K562 (cell line): ENCODE measurements at regions not wholly inside any gene's neighbourhood (a gene's known extent, or its start where the extent isn't known, plus 50 kb on each side); places are given as distances from the start of the nearest gene placed in this dataset.

Experiments
- DDX20 ChIP-seq: fragments of 450-650 bp; IDR thresholded peaks from 2 replicates; pipeline ENCODE4 v1.6.1; 2016; ENCODE audit warnings: missing genetic modification characterization, low read depth, mild to moderate bottlenecking, missing compliant biosample characterization, moderate library complexity
- HMG20B ChIP-seq: fragments of 250-450 bp; sonication (Bioruptor Pico); IDR thresholded peaks from 2 replicates; pipeline ENCODE4 v1.5.0; 2021; ENCODE audit warnings: mild to moderate bottlenecking
- KAT8 ChIP-seq: fragments of 450-650 bp; IDR thresholded peaks from 2 replicates; pipeline ENCODE4 v1.6.1; 2016; ENCODE audit warnings: low read depth, mild to moderate bottlenecking
- XRCC5 ChIP-seq: fragments of 200-400 bp; formaldehyde crosslinking; IDR thresholded peaks from 2 replicates; pipeline ENCODE4 v1.6.1; 2017; ENCODE audit warnings: low read depth, mild to moderate bottlenecking, low read length
- TF ChIP-seq, protein P1 (sequence below): sonication (generic); formaldehyde crosslinking; IDR thresholded peaks from 2 replicates; pipeline ENCODE4 v1.8.0; 2022; ENCODE audit warnings: mild to moderate bottlenecking, missing genetic modification reagents
- TF ChIP-seq, protein P2 (sequence below): fragments of 250-450 bp; sonication (Bioruptor Pico); IDR thresholded peaks from 2 replicates; pipeline ENCODE4 v1.9.0; 2021; ENCODE audit warnings: mild to moderate bottlenecking
- TF ChIP-seq, protein P3 (sequence below): fragments of 250-450 bp; sonication (Bioruptor Pico); IDR thresholded peaks from 2 replicates; pipeline ENCODE4 v1.4.0; 2020; ENCODE audit warnings: borderline replicate concordance

DNA sequence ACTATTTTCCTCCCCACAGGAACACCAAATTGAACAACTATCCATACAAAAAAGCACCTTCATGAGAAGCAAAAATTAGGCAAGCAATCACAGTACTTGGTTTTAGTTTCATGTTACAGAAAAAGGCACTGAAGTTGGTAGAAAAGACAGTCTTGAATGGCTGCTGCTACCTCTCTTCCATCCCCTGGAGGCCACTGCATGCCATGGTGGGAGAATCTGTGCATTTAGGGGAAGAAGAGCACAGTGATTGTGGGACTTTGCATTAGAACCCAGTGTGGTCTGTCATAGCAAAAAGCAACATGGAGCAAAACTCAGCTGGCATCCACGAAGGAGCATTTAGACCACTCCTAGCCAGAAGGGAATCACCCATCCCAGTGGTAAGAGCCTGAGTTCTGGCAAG, 941.9 kb downstream of the PCDH18 start (continued):
- TF ChIP-seq, protein P1, sequence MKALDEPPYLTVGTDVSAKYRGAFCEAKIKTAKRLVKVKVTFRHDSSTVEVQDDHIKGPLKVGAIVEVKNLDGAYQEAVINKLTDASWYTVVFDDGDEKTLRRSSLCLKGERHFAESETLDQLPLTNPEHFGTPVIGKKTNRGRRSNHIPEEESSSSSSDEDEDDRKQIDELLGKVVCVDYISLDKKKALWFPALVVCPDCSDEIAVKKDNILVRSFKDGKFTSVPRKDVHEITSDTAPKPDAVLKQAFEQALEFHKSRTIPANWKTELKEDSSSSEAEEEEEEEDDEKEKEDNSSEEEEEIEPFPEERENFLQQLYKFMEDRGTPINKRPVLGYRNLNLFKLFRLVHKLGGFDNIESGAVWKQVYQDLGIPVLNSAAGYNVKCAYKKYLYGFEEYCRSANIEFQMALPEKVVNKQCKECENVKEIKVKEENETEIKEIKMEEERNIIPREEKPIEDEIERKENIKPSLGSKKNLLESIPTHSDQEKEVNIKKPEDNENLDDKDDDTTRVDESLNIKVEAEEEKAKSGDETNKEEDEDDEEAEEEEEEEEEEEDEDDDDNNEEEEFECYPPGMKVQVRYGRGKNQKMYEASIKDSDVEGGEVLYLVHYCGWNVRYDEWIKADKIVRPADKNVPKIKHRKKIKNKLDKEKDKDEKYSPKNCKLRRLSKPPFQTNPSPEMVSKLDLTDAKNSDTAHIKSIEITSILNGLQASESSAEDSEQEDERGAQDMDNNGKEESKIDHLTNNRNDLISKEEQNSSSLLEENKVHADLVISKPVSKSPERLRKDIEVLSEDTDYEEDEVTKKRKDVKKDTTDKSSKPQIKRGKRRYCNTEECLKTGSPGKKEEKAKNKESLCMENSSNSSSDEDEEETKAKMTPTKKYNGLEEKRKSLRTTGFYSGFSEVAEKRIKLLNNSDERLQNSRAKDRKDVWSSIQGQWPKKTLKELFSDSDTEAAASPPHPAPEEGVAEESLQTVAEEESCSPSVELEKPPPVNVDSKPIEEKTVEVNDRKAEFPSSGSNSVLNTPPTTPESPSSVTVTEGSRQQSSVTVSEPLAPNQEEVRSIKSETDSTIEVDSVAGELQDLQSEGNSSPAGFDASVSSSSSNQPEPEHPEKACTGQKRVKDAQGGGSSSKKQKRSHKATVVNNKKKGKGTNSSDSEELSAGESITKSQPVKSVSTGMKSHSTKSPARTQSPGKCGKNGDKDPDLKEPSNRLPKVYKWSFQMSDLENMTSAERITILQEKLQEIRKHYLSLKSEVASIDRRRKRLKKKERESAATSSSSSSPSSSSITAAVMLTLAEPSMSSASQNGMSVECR (CRISPR knock-in tag) = no peak
- TF ChIP-seq XRCC5 = no peak
- TF ChIP-seq, protein P2, sequence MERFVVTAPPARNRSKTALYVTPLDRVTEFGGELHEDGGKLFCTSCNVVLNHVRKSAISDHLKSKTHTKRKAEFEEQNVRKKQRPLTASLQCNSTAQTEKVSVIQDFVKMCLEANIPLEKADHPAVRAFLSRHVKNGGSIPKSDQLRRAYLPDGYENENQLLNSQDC (CRISPR knock-in tag) = no peak
- no peak for TF ChIP-seq KAT8
- TF ChIP-seq, protein P3, sequence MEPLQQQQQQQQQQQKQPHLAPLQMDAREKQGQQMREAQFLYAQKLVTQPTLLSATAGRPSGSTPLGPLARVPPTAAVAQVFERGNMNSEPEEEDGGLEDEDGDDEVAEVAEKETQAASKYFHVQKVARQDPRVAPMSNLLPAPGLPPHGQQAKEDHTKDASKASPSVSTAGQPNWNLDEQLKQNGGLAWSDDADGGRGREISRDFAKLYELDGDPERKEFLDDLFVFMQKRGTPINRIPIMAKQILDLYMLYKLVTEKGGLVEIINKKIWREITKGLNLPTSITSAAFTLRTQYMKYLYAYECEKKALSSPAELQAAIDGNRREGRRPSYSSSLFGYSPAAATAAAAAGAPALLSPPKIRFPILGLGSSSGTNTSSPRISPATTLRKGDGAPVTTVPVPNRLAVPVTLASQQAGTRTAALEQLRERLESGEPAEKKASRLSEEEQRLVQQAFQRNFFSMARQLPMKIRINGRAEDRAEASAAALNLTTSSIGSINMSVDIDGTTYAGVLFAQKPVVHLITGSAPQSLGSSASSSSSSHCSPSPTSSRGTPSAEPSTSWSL (CRISPR knock-in tag) = no peak
- no peak for TF ChIP-seq HMG20B (CRISPR knock-in tag)
- no peak for TF ChIP-seq DDX20 (tag)
